Thymus (tissue), 11 donors: ENCODE measurements at regions not wholly inside any gene's neighbourhood (a gene's known extent, or its start where the extent isn't known, plus 50 kb on each side); places are given as distances from the start of the nearest gene placed in this dataset.

Experiments
- DNase-seq, 9 donors: peaks; one replicate each; pipeline ENCODE4 v3.0.0-alpha.2; 2013; ENCODE audit warnings: low spot score in 9 of 9, low read depth in 6 of 9, missing footprints in 1 of 9
- H3K27ac ChIP-seq, 2 donors: one replicate each; pipeline ENCODE4 v1.5.1; 2013; ENCODE audit warnings: control low read depth in 1 of 2, low read depth in 1 of 2, low read length in 1 of 2, mild to moderate bottlenecking in 1 of 2, moderate library complexity in 1 of 2
- H3K27me3 ChIP-seq, 2 donors: one replicate each; pipeline ENCODE4 v1.5.1; 2013; ENCODE audit warnings: low read length in 1 of 2; ENCODE audit not compliant: control insufficient read depth in 2 of 2, insufficient read depth in 1 of 2
- H3K36me3 ChIP-seq, 2 donors: one replicate each; pipeline ENCODE4 v1.5.1; 2013; ENCODE audit warnings: low read length in 1 of 2, mild to moderate bottlenecking in 1 of 2, moderate library complexity in 1 of 2; ENCODE audit not compliant: control insufficient read depth in 2 of 2, insufficient read depth in 2 of 2
- H3K4me1 ChIP-seq, 2 donors: one replicate each; pipeline ENCODE4 v1.5.1; 2013; ENCODE audit warnings: low read length in 2 of 2; ENCODE audit not compliant: control insufficient read depth in 2 of 2, insufficient read depth in 2 of 2
- H3K4me3 ChIP-seq, 2 donors: one replicate each; pipeline ENCODE4 v1.5.1; 2013; ENCODE audit warnings: low read length in 2 of 2, control low read depth in 1 of 2, mild to moderate bottlenecking in 1 of 2
- H3K9me3 ChIP-seq, 2 donors: one replicate each; pipeline ENCODE4 v1.5.1; 2013; ENCODE audit warnings: low read length in 1 of 2, mild to moderate bottlenecking in 1 of 2; ENCODE audit not compliant: control insufficient read depth in 2 of 2, insufficient read depth in 1 of 2
- WGBS: extraction: QIAGEN DNeasy Blood & Tissue Kit; methylation state at CpG from one replicate; pipeline ENCODE4 v1.1.7; 2013; 5-methylcytosine and 5-hydroxymethylcytosine counted together
- donor health status: healthy.

GRCh38 chr5:167472566-167473108, 818.8 kb upstream of the WWC1 start:
- Histone ChIP-seq H3K36me3 (no peaks in the 10 kb centered on the region), H3K27me3 (no peaks in the 10 kb centered on the region), H3K4me3 (no peak overlapping the region), H3K27ac (no peak overlapping the region), H3K4me1 (no peaks in the 10 kb centered on the region), H3K9me3 (no peaks in the 10 kb centered on the region)
- WGBS: 84% methylated on average over 5 of the region's 5 CpGs
- no peak for DNase-seq

- H3K36me3 ChIP-seq: no peaks in the 10 kb centered on the region
- H3K4me1 ChIP-seq: no peaks in the 10 kb centered on the region
- H3K9me3 ChIP-seq: no peaks in the 10 kb centered on the region
- no peak overlapping the region for H3K27ac ChIP-seq
- no peak for DNase-seq
- 40% methylated on average over 2 of the region's 2 CpGs for WGBS
- H3K4me3 ChIP-seq: no peak overlapping the region
- no peaks in the 10 kb centered on the region for H3K27me3 ChIP-seq
Observed at GRCh38 chr5:167478188-167478587, 813.3 kb upstream of the WWC1 start.

DNA sequence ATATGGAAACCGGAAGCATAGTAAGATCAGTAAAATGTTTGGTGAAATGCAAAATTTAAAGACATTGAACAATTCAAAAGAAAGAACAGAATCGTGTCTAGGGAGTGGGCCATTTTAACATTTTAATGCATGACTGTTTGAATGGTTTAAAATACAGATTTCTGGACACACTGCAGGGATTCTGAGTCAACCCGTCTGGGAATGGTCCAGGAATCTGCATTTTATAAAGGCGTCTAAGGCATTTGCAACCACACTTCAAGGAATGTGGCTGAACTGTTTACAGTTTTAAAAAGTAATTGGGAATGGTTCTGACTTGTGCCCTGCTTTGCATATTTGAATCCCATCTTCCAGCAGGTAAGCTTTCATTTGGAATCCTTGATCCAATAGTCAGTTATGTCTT, 811.7 kb upstream of the WWC1 start:
- no peak overlapping the region for H3K4me3 ChIP-seq
- no peaks in the 10 kb centered on the region for H3K27me3 ChIP-seq
- no peaks in the 10 kb centered on the region for H3K36me3 ChIP-seq
- H3K4me1 ChIP-seq: no peaks in the 10 kb centered on the region
- H3K9me3 ChIP-seq: no peaks in the 10 kb centered on the region
- 90% methylated on average over 4 of the region's 4 CpGs for WGBS
- H3K27ac ChIP-seq: no peak overlapping the region
- DNase-seq: no peak

DNA sequence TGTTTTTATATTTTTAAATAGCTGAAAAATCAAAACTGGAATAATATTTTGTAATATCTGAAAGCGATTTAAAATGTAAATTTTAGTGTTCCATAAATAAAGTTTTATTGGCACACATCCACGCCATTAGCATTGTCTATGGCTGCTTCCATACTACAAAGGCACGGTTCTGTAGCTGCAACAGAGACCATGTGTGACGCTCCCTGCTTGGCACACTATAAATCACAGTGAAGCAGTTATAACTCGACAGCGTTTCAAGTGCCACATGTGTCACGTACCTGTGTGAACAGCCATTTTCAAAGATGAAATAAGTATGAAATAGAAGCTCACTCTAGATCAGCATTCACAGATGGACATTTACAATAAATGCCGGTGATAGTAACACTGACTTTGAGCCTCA, 810.1 kb upstream of the WWC1 start:
- no peaks in the 10 kb centered on the region for H3K4me1 ChIP-seq
- no peaks in the 10 kb centered on the region for H3K9me3 ChIP-seq
- 90% methylated on average over 8 of the region's 8 CpGs for WGBS
- no peaks in the 10 kb centered on the region for H3K36me3 ChIP-seq
- DNase-seq: no peak
- no peak overlapping the region for H3K4me3 ChIP-seq
- no peaks in the 10 kb centered on the region for H3K27me3 ChIP-seq
- no peak overlapping the region for H3K27ac ChIP-seq

DNA sequence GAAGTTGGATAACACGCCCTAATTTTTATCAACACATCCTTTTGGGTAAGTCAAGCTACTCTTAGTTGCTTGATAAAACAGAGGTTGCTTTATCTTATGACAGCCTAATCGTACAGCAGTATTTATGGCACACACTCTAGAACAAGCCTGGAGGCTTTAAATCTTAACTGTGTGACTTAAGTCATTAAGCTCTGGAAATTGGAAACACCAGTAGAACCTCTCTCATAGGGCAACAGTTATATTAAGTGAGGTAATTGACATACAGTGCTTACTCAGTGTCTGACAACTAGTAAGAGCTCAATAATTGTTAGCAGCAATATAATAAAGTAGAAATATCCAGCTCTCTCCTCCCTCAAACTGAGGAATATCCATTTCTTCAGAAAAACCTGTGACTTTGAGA, 808.9 kb upstream of the WWC1 start:
- no peak for DNase-seq
- Histone ChIP-seq H3K27ac (no peak overlapping the region), H3K36me3 (no peaks in the 10 kb centered on the region), H3K4me3 (no peak overlapping the region), H3K9me3 (no peaks in the 10 kb centered on the region), H3K27me3 (no peaks in the 10 kb centered on the region), H3K4me1 (no peaks in the 10 kb centered on the region)
- 82% methylated on average over 2 of the region's 2 CpGs for WGBS

- Histone ChIP-seq H3K27me3 (no peaks in the 10 kb centered on the region), H3K27ac (no peak overlapping the region), H3K4me3 (no peak overlapping the region), H3K4me1 (no peaks in the 10 kb centered on the region), H3K36me3 (no peaks in the 10 kb centered on the region), H3K9me3 (no peaks in the 10 kb centered on the region)
- DNase-seq: no peak
- WGBS: 95% methylated on average over 8 of the region's 8 CpGs
Observed at GRCh38 chr5:167485061-167485774, 806.2 kb upstream of the WWC1 start.

- Histone ChIP-seq H3K27ac (no peak overlapping the region), H3K4me1 (no peaks in the 10 kb centered on the region), H3K27me3 (no peaks in the 10 kb centered on the region), H3K9me3 (no peaks in the 10 kb centered on the region), H3K4me3 (no peak overlapping the region), H3K36me3 (no peaks in the 10 kb centered on the region)
- 82% methylated on average over 2 of the region's 2 CpGs for WGBS
- no peak for DNase-seq
Observed at GRCh38 chr5:167488371-167488770, 803.1 kb upstream of the WWC1 start.

DNA sequence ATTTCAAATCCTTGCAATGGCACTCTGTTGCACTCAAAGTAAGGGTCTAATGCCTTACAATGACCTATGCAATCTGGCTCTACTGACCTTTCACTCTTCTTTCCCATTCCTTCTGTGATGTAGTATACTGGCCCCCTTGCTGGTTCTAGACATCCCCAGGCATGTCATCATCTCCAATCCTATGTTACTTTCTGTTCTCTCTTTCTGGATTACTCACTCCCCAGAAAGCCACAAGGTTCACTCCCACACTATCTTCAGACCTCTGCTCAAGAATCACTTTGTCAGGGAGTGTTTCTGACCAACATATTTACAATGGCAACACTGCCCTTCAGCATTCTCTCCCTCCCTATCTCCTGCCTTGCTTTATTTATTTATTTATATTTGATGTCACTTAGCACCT, 802.2 kb upstream of the WWC1 start:
- no peak overlapping the region for H3K27ac ChIP-seq
- no peaks in the 10 kb centered on the region for H3K27me3 ChIP-seq
- no peaks in the 10 kb centered on the region for H3K4me1 ChIP-seq
- no peaks in the 10 kb centered on the region for H3K36me3 ChIP-seq
- H3K9me3 ChIP-seq: no peaks in the 10 kb centered on the region
- no peak overlapping the region for H3K4me3 ChIP-seq
- no peak for DNase-seq

GRCh38 chr5:167503926-167504720, 787.3 kb upstream of the WWC1 start:
- H3K9me3 ChIP-seq: no peaks in the 10 kb centered on the region
- H3K27ac ChIP-seq: no peak overlapping the region
- H3K4me3 ChIP-seq: no peak overlapping the region
- no peaks in the 10 kb centered on the region for H3K27me3 ChIP-seq
- no peaks in the 10 kb centered on the region for H3K36me3 ChIP-seq
- H3K4me1 ChIP-seq: no peaks in the 10 kb centered on the region
- no peak for DNase-seq
- 70% methylated on average over 5 of the region's 5 CpGs for WGBS
